GM18868 (cell line): ENCODE measurements at regions not wholly inside any gene's neighbourhood (a gene's known extent, or its start where the extent isn't known, plus 50 kb on each side); places are given as distances from the start of the nearest gene placed in this dataset.
"Not testable (repeated sequence)": the region's sequence is repeated elsewhere in the genome, so short reads cannot be mapped to it uniquely, and the experiment has no call there.

Source experiments
- ATAC-seq: cut with Tn5 transposase; IDR thresholded peaks from one replicate; pipeline ENCODE4 v1.9.1; 2021; ENCODE audit warnings: mild to moderate bottlenecking, moderate library complexity; ENCODE audit not compliant: unreplicated experiment

GRCh38 chr1:178572604-178573003 is 59.7 kb downstream of the TEX35 start:
- ATAC-seq = no peak

DNA sequence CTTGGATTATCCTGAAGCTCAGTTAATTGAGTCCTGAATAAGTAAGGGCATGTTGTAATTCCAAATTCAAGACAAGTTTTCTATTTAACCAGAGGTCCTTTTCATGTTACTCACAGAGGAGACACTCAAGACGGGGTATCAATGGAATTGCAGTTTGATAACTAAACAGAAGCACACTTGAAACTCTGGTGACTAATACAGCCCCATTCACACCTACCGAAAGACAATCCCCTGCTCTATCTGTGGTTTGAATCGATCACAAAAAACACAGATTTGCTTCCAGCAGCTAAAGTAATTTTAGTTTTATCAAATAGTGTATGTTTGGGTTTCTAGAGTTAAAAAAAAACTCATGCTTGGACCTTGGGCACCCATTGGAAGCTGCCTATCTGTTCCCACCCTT is 60.4 kb downstream of the TEX35 start:
- peak; percentile 82 for ATAC-seq

- no peak for ATAC-seq
Measured at GRCh38 chr1:178574345-178574744, 61.4 kb downstream of the TEX35 start.

DNA sequence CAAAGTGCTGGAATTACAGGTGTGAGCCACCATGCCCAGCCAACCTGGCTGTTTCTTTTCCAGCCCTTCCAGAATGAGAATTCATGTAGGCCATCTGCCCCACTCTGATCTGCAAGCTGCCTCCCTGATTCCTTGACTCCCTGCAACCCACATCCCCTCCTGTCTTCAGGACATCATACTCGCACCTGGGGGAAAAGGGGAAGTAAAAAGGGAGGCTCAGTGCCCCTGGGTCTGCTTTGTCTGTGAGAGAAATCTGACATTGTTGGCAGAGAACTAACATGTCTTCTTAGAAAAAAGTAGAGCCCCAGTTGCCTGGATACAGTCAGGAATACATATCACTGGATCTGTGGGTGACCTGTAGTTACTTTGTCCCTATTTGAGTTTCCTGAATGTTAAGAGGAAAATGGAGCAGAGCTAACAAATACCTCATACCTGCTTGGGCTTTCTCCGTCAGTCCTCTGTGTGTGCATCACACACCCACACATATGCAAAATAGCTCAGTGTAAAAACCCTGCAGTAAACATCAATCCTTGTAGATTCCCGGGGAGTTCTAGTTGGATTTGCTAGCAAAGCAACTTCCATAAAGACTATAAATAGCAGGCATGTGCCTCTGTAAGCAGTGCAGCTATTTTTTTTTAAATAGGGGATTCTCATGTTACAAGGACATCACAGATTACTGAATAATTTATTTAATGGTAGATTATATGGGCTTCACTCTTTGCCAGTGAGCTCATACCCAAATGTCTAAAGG is 62.9 kb downstream of the TEX35 start:
- peak; percentile 37 for ATAC-seq

GRCh38 chr1:178576841-178577240 is 63.9 kb downstream of the TEX35 start:
- ATAC-seq = no peak

- no peak for ATAC-seq
Measured at GRCh38 chr1:178577882-178578281, 65.0 kb downstream of the TEX35 start.

DNA sequence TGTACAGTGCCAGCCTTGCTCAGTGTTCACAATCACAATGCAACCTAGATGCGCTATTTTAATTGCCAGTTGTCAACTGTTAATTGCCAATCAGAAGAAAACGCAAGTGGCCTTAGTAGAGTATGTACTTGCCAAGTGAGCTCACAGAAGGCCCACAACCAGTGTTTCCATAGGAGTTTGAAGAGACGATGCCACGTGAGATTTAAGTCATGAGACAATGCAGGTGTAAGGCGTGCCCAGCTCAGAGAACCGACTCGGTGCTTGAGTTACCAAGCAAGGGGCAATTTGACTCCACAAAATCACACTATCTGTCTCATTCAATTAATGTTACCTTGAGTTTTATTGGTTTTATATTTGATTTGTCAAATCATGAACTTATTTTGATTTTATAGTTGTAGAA is 65.6 kb downstream of the TEX35 start:
- ATAC-seq = no peak

GRCh38 chr1:178579095-178579494 is 66.2 kb downstream of the TEX35 start:
- no peak for ATAC-seq

GRCh38 chr1:178579562-178579961 is 66.7 kb downstream of the TEX35 start:
- peak; percentile 59 for ATAC-seq

DNA sequence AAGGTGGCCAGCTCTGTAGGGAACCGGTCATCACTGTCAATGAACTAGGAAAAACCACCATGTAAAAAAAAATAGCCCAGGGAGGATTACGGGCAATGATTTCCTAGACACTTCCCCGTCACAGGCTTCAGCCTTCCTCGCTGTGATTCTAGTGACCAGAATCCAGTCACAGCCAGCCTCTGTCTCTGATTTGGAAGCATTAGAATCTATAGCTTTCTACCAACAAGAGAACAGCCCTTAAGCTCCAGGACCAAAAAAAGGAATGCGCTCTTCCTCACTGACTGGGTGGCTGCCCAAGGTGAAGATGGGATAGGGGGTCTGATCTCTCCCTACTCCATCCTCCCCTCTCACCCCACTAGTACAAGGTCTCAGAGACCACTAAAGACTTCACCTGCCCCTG is 67.2 kb downstream of the TEX35 start:
- no peak for ATAC-seq

DNA sequence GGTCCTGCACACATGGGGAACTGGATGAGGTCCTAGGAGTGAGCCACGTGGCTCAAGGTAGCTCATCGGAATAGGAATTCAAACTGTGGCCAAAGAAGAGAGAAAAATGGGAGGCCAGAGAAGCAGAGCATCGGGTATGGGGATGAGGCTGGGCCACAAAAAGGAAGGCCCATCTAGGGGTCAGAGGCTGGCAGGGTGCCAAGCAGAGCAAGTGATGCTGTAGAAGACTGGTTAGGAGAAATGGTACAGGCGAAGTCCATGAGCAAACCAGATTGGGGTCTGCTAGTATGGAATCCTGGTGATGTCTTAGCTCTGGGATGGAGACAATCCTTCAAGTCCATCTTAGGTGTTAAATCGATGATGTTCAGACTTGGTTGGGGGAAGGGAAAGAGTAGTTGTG is 68.0 kb downstream of the TEX35 start:
- ATAC-seq = no peak

DNA sequence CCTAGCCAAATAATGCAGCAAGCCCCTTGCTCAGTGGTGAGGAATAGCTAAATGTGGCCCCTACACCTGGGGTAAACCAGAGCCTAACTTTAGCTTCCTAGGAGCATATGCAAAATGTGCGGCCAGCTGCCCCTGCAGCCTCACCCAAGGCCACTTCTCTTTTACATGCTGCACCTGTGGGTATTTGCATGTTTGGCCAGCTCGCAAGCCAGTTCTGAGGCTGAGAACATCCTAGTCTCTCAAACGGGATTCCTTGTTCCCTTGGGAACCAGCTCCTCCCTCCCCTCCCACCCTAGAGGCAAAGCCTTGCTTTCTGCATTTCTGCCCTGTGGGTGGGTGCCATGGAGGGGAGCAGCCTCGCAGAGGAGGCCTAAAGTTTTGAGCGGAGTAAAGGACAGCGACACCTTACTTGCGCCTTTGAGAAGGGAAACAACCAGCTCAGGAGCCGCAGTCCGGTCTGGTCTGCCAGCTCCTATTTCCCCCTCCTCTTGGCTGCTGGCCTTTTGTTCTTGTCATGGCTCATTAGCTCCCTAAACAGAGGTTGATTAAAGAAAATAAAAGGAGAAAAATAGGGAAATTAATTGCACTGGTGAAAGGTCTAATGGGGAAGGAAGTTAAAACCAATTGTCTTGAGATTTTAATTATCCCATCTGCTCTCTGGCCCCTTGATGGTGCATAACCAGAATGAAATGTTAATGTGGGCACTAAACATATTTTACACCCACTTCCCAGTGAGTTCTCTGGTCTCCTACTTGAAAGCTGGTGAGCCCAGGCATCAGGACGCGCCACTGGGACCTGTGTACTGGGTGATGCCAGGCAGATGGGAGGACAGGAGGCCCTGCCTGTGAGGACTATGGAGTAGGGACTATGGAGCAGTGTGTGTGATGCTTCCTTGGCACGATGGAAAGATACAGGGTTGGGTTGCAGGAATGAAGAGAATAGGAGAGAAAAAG is 68.7 kb downstream of the TEX35 start:
- ATAC-seq = peak; percentile 74

- no peak for ATAC-seq
Measured at GRCh38 chr1:178587096-178587495, 74.2 kb downstream of the TEX35 start.

DNA sequence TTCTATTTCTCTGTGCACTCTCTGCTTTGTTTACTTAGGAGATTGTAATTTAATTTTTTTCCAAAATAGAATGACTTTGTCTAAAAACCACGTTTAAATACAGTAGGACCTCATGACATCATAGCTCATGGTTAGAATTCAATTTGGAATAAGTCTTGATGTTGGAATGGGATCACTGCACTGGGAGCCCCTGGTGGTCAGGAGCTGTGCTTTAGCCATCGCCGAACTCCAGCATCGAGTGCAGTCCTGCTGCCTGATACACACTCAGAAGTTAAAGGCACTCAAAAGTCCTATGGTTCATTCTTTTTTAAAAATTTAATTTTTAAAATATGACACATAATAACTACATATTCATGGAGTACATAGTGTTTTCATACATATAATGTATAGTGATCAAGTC is 75.1 kb downstream of the TEX35 start:
- ATAC-seq = no peak

- not testable (repeated sequence) for ATAC-seq
Measured at GRCh38 chr1:178589042-178589441, 76.1 kb downstream of the TEX35 start.

DNA sequence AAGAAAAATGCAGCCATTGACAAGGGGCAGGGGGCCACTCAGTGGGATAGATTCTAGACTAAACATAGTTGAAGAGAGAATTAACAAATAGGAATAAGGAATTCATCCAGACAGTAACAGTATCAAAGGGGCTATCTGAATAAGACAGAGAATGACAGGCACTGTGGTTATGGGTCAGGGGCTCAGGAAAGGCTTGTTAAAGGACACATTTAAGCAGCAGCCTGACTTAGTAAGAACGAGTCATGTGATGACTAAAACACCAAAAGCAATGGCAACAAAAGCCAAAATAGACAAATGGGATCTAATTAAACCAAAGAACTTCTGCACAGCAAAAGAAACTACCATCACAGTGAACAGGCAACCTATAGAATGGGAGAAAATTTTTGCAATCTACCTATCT is 78.9 kb downstream of the TEX35 start:
- not testable (repeated sequence) for ATAC-seq

DNA sequence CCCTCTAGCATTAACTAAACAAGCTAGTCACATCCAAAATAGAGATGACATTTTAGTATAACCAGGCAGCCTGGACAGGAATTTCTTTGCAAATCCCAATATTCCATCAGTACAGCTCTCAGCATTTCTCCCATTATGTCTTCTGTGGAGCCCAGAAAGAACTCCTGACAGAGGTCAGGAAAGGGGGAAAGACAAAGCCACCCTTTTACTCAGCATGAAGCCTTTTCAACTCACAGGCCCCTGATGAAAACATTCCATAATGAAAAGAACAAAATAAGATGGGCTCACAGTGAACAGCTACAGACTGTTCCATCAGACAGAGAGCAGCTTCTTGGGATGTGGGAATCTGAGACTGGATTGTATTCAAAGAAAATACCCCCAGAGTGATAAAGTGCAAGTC is 80.6 kb downstream of the TEX35 start:
- no peak for ATAC-seq

- no peak for ATAC-seq
Measured at GRCh38 chr1:178594133-178594532, 81.2 kb downstream of the TEX35 start.

- no peak for ATAC-seq
Measured at GRCh38 chr1:178595491-178595890, 82.6 kb downstream of the TEX35 start.

GRCh38 chr1:178599087-178599486 is 86.2 kb downstream of the TEX35 start:
- ATAC-seq = peak; percentile 39

- peak; percentile 84 for ATAC-seq
Measured at GRCh38 chr1:178599745-178600144, 86.8 kb downstream of the TEX35 start.

DNA sequence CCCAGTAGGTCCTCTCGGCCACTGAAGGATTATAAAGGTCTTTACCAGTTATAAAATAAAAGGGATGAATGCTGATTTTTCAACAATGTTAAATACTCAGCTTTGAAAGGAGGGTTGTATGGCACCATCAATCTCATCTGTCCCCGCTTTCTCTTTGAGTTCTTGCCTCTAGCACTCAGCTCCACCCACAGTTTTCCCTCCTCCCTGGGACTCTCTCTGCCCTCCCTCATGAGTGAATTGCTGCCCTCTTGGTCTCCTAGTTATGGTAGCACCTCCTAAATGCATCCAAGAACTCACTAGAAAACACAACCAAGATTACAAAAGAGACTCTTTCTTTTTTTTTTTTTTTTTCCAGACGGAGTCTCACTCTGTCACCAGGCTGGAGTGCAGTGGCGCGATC is 91.0 kb downstream of the TEX35 start:
- ATAC-seq = no peak
